H1 (cell line): ENCODE measurements at regions not wholly inside any gene's neighbourhood (a gene's known extent, or its start where the extent isn't known, plus 50 kb on each side); places are given as distances from the start of the nearest gene placed in this dataset.

ENCODE experiments used
- BACH1 ChIP-seq: IDR thresholded peaks from 2 replicates; pipeline ENCODE4 v1.6.1; 2012; ENCODE audit warnings: low read length, improper control_type of control experiment
- TF ChIP-seq, protein P1 (sequence below): fragments of 300-600 bp; sonication (generic); IDR thresholded peaks from 2 replicates; pipeline ENCODE4 v1.7.1; 2012; ENCODE audit warnings: low read length, moderate library complexity, mild to moderate bottlenecking, inconsistent platforms; ENCODE audit not compliant: insufficient replicate concordance

DNA sequence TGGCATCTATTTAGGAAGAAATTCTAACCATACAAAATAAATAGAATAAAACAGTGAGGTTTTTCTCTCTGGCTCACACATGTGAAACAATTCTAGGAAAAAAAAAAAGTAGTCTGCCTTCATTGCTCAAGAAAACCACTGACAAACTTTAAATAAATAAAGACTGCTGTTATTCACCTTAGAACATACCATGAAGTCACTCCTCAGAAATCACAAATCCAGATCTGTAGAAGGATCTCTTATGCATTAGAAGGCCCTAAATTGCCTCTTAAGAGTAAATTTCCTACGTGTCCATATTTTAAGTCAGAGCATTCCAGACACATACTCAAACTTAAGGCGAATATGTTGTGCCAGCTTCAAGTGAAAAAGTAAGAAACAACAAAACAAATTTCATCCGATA lies 217.3 kb downstream of the ZIC4 start (continued):
- TF ChIP-seq, protein P1, sequence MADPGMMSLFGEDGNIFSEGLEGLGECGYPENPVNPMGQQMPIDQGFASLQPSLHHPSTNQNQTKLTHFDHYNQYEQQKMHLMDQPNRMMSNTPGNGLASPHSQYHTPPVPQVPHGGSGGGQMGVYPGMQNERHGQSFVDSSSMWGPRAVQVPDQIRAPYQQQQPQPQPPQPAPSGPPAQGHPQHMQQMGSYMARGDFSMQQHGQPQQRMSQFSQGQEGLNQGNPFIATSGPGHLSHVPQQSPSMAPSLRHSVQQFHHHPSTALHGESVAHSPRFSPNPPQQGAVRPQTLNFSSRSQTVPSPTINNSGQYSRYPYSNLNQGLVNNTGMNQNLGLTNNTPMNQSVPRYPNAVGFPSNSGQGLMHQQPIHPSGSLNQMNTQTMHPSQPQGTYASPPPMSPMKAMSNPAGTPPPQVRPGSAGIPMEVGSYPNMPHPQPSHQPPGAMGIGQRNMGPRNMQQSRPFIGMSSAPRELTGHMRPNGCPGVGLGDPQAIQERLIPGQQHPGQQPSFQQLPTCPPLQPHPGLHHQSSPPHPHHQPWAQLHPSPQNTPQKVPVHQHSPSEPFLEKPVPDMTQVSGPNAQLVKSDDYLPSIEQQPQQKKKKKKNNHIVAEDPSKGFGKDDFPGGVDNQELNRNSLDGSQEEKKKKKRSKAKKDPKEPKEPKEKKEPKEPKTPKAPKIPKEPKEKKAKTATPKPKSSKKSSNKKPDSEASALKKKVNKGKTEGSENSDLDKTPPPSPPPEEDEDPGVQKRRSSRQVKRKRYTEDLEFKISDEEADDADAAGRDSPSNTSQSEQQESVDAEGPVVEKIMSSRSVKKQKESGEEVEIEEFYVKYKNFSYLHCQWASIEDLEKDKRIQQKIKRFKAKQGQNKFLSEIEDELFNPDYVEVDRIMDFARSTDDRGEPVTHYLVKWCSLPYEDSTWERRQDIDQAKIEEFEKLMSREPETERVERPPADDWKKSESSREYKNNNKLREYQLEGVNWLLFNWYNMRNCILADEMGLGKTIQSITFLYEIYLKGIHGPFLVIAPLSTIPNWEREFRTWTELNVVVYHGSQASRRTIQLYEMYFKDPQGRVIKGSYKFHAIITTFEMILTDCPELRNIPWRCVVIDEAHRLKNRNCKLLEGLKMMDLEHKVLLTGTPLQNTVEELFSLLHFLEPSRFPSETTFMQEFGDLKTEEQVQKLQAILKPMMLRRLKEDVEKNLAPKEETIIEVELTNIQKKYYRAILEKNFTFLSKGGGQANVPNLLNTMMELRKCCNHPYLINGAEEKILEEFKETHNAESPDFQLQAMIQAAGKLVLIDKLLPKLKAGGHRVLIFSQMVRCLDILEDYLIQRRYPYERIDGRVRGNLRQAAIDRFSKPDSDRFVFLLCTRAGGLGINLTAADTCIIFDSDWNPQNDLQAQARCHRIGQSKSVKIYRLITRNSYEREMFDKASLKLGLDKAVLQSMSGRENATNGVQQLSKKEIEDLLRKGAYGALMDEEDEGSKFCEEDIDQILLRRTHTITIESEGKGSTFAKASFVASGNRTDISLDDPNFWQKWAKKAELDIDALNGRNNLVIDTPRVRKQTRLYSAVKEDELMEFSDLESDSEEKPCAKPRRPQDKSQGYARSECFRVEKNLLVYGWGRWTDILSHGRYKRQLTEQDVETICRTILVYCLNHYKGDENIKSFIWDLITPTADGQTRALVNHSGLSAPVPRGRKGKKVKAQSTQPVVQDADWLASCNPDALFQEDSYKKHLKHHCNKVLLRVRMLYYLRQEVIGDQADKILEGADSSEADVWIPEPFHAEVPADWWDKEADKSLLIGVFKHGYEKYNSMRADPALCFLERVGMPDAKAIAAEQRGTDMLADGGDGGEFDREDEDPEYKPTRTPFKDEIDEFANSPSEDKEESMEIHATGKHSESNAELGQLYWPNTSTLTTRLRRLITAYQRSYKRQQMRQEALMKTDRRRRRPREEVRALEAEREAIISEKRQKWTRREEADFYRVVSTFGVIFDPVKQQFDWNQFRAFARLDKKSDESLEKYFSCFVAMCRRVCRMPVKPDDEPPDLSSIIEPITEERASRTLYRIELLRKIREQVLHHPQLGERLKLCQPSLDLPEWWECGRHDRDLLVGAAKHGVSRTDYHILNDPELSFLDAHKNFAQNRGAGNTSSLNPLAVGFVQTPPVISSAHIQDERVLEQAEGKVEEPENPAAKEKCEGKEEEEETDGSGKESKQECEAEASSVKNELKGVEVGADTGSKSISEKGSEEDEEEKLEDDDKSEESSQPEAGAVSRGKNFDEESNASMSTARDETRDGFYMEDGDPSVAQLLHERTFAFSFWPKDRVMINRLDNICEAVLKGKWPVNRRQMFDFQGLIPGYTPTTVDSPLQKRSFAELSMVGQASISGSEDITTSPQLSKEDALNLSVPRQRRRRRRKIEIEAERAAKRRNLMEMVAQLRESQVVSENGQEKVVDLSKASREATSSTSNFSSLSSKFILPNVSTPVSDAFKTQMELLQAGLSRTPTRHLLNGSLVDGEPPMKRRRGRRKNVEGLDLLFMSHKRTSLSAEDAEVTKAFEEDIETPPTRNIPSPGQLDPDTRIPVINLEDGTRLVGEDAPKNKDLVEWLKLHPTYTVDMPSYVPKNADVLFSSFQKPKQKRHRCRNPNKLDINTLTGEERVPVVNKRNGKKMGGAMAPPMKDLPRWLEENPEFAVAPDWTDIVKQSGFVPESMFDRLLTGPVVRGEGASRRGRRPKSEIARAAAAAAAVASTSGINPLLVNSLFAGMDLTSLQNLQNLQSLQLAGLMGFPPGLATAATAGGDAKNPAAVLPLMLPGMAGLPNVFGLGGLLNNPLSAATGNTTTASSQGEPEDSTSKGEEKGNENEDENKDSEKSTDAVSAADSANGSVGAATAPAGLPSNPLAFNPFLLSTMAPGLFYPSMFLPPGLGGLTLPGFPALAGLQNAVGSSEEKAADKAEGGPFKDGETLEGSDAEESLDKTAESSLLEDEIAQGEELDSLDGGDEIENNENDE = no peak
- TF ChIP-seq BACH1 = no peak
